Neutrophil (primary cell): ENCODE measurements at regions not wholly inside any gene's neighbourhood (a gene's known extent, or its start where the extent isn't known, plus 50 kb on each side); places are given as distances from the start of the nearest gene placed in this dataset.

Source experiments
- H3K27ac ChIP-seq: fragments of 200-600 bp; sonication (generic); 2 replicates; pipeline ENCODE4 v1.5.1; 2016; ENCODE audit warnings: mild to moderate bottlenecking, moderate library complexity
- H3K27me3 ChIP-seq: fragments of 200-600 bp; sonication (generic); 2 replicates; pipeline ENCODE4 v1.6.0; 2016; ENCODE audit warnings: mild to moderate bottlenecking
- H3K36me3 ChIP-seq: fragments of 200-600 bp; sonication (generic); 2 replicates; pipeline ENCODE4 v1.5.1; 2017
- H3K4me1 ChIP-seq, 2 experiments: fragments of 200-600 bp in 1 of 2; sonication (generic) in 1 of 2; 1 replicate in 1 of 2; 2 replicates in 1 of 2; pipeline versions ENCODE4 v1.5.1 to v1.6.1; 2013 to 2016; ENCODE audit warnings: low read depth in 1 of 2, low read length in 1 of 2, mild to moderate bottlenecking in 1 of 2, moderate library complexity in 1 of 2; ENCODE audit not compliant: control insufficient read depth in 1 of 2, insufficient read depth in 1 of 2
- H3K4me3 ChIP-seq, 2 experiments: fragments of 200-600 bp in 1 of 2; sonication (generic) in 1 of 2; 1 replicate in 1 of 2; 2 replicates in 1 of 2; pipeline ENCODE4 v1.5.1; 2013 to 2016; ENCODE audit warnings: low read depth in 1 of 2, low read length in 1 of 2, mild to moderate bottlenecking in 1 of 2, moderate library complexity in 1 of 2
- H3K9me3 ChIP-seq: fragments of 200-600 bp; sonication (generic); 2 replicates; pipeline ENCODE4 v1.5.1; 2016
- CTCF ChIP-seq: fragments of 200-600 bp; sonication (generic); IDR thresholded peaks from 2 replicates; pipeline ENCODE4 v1.5.1; 2016; ENCODE audit warnings: antibody characterized with exemption

- TF ChIP-seq CTCF = no peak
- Histone ChIP-seq H3K36me3 (no peaks in the 10 kb centered on the region), H3K4me1 (no peaks in the 10 kb centered on the region), H3K27me3 (no peaks in the 10 kb centered on the region), H3K27ac (no peak overlapping the region), H3K9me3 (no peaks in the 10 kb centered on the region), H3K4me3 (no peak overlapping the region)
Observed at GRCh38 chr12:19893514-19893913, 454.2 kb downstream of the AEBP2 start.

GRCh38 chr12:19894050-19894449 is 454.8 kb downstream of the AEBP2 start:
- no peak overlapping the region for H3K27ac ChIP-seq
- H3K9me3 ChIP-seq = no peaks in the 10 kb centered on the region
- no peaks in the 10 kb centered on the region for H3K36me3 ChIP-seq
- no peaks in the 10 kb centered on the region for H3K27me3 ChIP-seq
- no peak for TF ChIP-seq CTCF
- H3K4me1 ChIP-seq = no peaks in the 10 kb centered on the region
- no peak overlapping the region for H3K4me3 ChIP-seq

- Histone ChIP-seq H3K4me3 (no peak overlapping the region), H3K36me3 (no peaks in the 10 kb centered on the region), H3K9me3 (no peaks in the 10 kb centered on the region), H3K27me3 (no peaks in the 10 kb centered on the region), H3K27ac (no peak overlapping the region), H3K4me1 (no peaks in the 10 kb centered on the region)
- no peak for TF ChIP-seq CTCF
Observed at GRCh38 chr12:19894803-19895202, 455.5 kb downstream of the AEBP2 start.

GRCh38 chr12:19895246-19896020 is 456.1 kb downstream of the AEBP2 start:
- Histone ChIP-seq H3K36me3 (no peaks in the 10 kb centered on the region), H3K4me1 (no peaks in the 10 kb centered on the region), H3K9me3 (no peaks in the 10 kb centered on the region), H3K4me3 (no peak overlapping the region), H3K27me3 (no peaks in the 10 kb centered on the region), H3K27ac (no peak overlapping the region)
- TF ChIP-seq CTCF = no peak

- Histone ChIP-seq H3K9me3 (no peaks in the 10 kb centered on the region), H3K4me1 (no peaks in the 10 kb centered on the region), H3K36me3 (no peaks in the 10 kb centered on the region), H3K27ac (no peak overlapping the region), H3K4me3 (no peak overlapping the region), H3K27me3 (no peaks in the 10 kb centered on the region)
- no peak for TF ChIP-seq CTCF
Observed at GRCh38 chr12:19896041-19896440, 456.7 kb downstream of the AEBP2 start.
